CD14-positive monocyte (primary cell): ENCODE measurements at regions not wholly inside any gene's neighbourhood (a gene's known extent, or its start where the extent isn't known, plus 50 kb on each side); places are given as distances from the start of the nearest gene placed in this dataset.

Experiments
- DNase-seq, 3 donors: peaks; one replicate each; pipeline ENCODE4 v3.0.0-alpha.2; 2011 to 2022
- H2AFZ ChIP-seq: 2 replicates; pipeline ENCODE4 v1.6.0; 2012; ENCODE audit warnings: mild to moderate bottlenecking, low read depth, low read length, inconsistent platforms; ENCODE audit not compliant: insufficient read depth, poor library complexity, severe bottlenecking
- H3K27ac ChIP-seq, 2 donors: 1 replicate in 1 of 2; 2 replicates in 1 of 2; pipeline ENCODE4 v1.5.1; 2012 to 2013; ENCODE audit warnings: low read length in 2 of 2, control low read depth in 1 of 2, inconsistent platforms in 1 of 2, low read depth in 1 of 2, mild to moderate bottlenecking in 1 of 2
- H3K27me3 ChIP-seq, 2 donors: one replicate each; pipeline versions ENCODE4 v1.6.0 to v1.6.1; 2011 to 2013; ENCODE audit warnings: low read length in 2 of 2; ENCODE audit not compliant: control insufficient read depth in 2 of 2, insufficient read depth in 2 of 2
- H3K36me3 ChIP-seq, 2 donors: replicated peaks in 1 of 2; 1 replicate in 1 of 2; 2 replicates in 1 of 2; pipeline versions ENCODE4 v1.5.1 to v1.6.1; 2012 to 2013; ENCODE audit warnings: low read length in 2 of 2, control low read depth in 1 of 2, inconsistent platforms in 1 of 2, mild to moderate bottlenecking in 1 of 2; ENCODE audit not compliant: insufficient read depth in 2 of 2, control insufficient read depth in 1 of 2
- H3K4me1 ChIP-seq, 2 donors: 1 replicate in 1 of 2; 2 replicates in 1 of 2; pipeline versions ENCODE4 v1.5.1 to v1.6.1; 2012 to 2013; ENCODE audit warnings: low read length in 2 of 2, control low read depth in 1 of 2, inconsistent platforms in 1 of 2, mild to moderate bottlenecking in 1 of 2, moderate library complexity in 1 of 2; ENCODE audit not compliant: insufficient read depth in 2 of 2, control insufficient read depth in 1 of 2
- H3K4me2 ChIP-seq: replicated peaks from 2 replicates; pipeline ENCODE3; 2012; ENCODE audit warnings: low read length, moderate library complexity, mild to moderate bottlenecking; ENCODE audit not compliant: poor library complexity, severe bottlenecking; ENCODE audit errors: extremely low read depth
- H3K4me3 ChIP-seq, 3 experiments: fragments of 200-600 bp in 1 of 3; sonication (generic) in 1 of 3; replicated peaks in 1 of 3; 1 replicate in 2 of 3; 2 replicates in 1 of 3; pipeline ENCODE4 v1.5.1; 2011 to 2013; ENCODE audit warnings: low read length in 3 of 3, mild to moderate bottlenecking in 3 of 3, control low read depth in 2 of 3, low read depth in 2 of 3, inconsistent platforms in 1 of 3, moderate library complexity in 1 of 3
- H3K79me2 ChIP-seq: 2 replicates; pipeline ENCODE4 v1.6.0; 2012; ENCODE audit warnings: mild to moderate bottlenecking, control low read depth, inconsistent platforms, low read length, moderate library complexity; ENCODE audit not compliant: insufficient read depth
- H3K9ac ChIP-seq: 2 replicates; pipeline ENCODE4 v1.6.0; 2017; ENCODE audit warnings: low read length, mild to moderate bottlenecking; ENCODE audit not compliant: insufficient read depth, poor library complexity, severe bottlenecking
- H3K9me3 ChIP-seq, 2 donors: replicated peaks in 1 of 2; 1 replicate in 1 of 2; 2 replicates in 1 of 2; pipeline versions ENCODE4 v1.5.1 to v1.6.1; 2012 to 2013; ENCODE audit warnings: low read length in 2 of 2, control low read depth in 1 of 2; ENCODE audit not compliant: control insufficient read depth in 1 of 2, insufficient read depth in 1 of 2
- H4K20me1 ChIP-seq: 2 replicates; pipeline ENCODE4 v1.6.0; 2012; ENCODE audit warnings: mild to moderate bottlenecking, low read length, control low read depth, moderate library complexity; ENCODE audit not compliant: insufficient read depth
- H3K27ac Mint-ChIP-seq, 7 donors: one replicate each; pipeline ENCODE4 v1.8.0; 2020; ENCODE audit warnings: mild to moderate bottlenecking in 7 of 7, mixed read lengths in 7 of 7, moderate library complexity in 6 of 7, inconsistent platforms in 2 of 7
- H3K27me3 Mint-ChIP-seq, 3 donors: one replicate each; pipeline ENCODE4 v1.8.0; 2021 to 2022; ENCODE audit warnings: low read depth in 3 of 3, mild to moderate bottlenecking in 3 of 3, mixed read lengths in 3 of 3, moderate library complexity in 3 of 3, inconsistent platforms in 1 of 3
- H3K36me3 Mint-ChIP-seq, 2 donors: one replicate each; pipeline ENCODE4 v1.8.0; 2020; ENCODE audit warnings: mixed read lengths in 2 of 2, inconsistent platforms in 1 of 2, mild to moderate bottlenecking in 1 of 2
- H3K4me1 Mint-ChIP-seq: one replicate; pipeline ENCODE4 v1.8.0; 2020; ENCODE audit warnings: mild to moderate bottlenecking, mixed read lengths
- H3K4me3 Mint-ChIP-seq, 2 donors: one replicate each; pipeline ENCODE4 v1.8.0; 2020; ENCODE audit warnings: mild to moderate bottlenecking in 2 of 2, mixed read lengths in 2 of 2, moderate library complexity in 1 of 2
- H3K9me3 Mint-ChIP-seq, 7 donors: one replicate each; pipeline ENCODE4 v1.8.0; 2020 to 2022; ENCODE audit warnings: mixed read lengths in 7 of 7, mild to moderate bottlenecking in 6 of 7, moderate library complexity in 6 of 7, inconsistent platforms in 2 of 7
- WGBS: methylation state at CpG from one replicate; pipeline ENCODE4 v1.1.5; 2013; ENCODE audit warnings: missing lambda C conversion rate; ENCODE audit not compliant: insufficient coverage; 5-methylcytosine and 5-hydroxymethylcytosine counted together
- intact Hi-C, 2 donors: fragments of 100-400 bp; cut with micrococcal nuclease; formaldehyde crosslinking; loops; one replicate each; pipeline versions ENCODE4 v1.15.0 to v1.15.1; 2023
- TF ChIP-seq, protein P1 (sequence below): fragments of 200-600 bp; IDR thresholded peaks from one replicate; pipeline ENCODE4 v1.8.0; 2022; ENCODE audit warnings: antibody characterized with exemption, mild to moderate bottlenecking

DNA sequence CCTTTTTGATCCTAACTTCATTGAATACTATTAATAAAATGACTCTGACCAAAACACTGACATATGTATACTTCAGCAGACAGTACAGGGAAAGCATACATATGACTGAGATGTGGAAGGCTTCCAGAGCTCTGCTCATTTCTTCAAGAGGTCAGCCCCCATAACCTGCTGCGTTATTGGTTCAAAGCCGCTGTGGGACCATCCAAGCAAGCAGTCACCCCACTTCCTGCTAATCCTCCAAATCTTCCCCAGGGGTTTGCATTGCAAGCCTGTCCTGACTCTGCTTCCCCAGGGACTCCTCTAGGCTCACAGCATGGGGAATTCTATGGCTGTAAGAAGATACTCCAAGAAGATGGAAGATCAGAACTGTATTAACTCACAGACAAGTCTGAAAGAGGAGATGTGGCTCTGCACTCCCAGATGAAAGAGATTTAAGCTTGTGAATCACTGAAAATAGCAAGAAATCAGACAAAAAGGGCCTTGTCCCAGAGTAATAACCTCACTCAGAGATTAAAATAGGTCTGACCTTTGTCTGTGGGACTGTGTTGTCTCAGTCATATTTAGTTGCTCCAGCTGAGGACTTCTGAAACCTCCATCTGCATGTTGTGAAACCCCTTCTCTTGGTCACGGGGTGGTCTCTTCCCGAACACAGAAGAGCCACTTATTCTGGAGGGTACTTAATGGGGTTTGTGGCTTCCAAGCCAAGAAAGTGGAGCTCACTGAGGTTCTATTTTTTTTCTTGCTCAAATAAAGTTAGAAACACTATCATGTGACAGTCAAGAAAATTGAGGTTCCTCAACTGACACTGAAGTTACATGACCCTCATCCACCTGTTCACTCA, 101.5 kb upstream of the MARCKS start:
- H3K79me2 ChIP-seq: no peaks in the 10 kb centered on the region
- no peaks in the 10 kb centered on the region for H3K36me3 ChIP-seq
- Mint-ChIP-seq H3K27ac (no peak overlapping the region), H3K9me3 (peaks cover 0 to 2% (median 0%) of the 10 kb centered on the region in 7 donors), H3K27me3 (peaks cover 0 to 2% (median 2%) of the 10 kb centered on the region in 3 donors), H3K4me3 (no peak overlapping the region), H3K4me1 (peaks cover 14% of the 10 kb centered on the region), H3K36me3 (no peaks in the 10 kb centered on the region)
- intact Hi-C loops: no loop called here
- H3K4me3 ChIP-seq: no peak overlapping the region
- H3K9me3 ChIP-seq: no peaks in the 10 kb centered on the region
- peak overlapping the region; percentile 46 for H2AFZ ChIP-seq
- no peaks in the 10 kb centered on the region for H4K20me1 ChIP-seq
- TF ChIP-seq, protein P1, sequence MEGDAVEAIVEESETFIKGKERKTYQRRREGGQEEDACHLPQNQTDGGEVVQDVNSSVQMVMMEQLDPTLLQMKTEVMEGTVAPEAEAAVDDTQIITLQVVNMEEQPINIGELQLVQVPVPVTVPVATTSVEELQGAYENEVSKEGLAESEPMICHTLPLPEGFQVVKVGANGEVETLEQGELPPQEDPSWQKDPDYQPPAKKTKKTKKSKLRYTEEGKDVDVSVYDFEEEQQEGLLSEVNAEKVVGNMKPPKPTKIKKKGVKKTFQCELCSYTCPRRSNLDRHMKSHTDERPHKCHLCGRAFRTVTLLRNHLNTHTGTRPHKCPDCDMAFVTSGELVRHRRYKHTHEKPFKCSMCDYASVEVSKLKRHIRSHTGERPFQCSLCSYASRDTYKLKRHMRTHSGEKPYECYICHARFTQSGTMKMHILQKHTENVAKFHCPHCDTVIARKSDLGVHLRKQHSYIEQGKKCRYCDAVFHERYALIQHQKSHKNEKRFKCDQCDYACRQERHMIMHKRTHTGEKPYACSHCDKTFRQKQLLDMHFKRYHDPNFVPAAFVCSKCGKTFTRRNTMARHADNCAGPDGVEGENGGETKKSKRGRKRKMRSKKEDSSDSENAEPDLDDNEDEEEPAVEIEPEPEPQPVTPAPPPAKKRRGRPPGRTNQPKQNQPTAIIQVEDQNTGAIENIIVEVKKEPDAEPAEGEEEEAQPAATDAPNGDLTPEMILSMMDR: no peak
- no peak overlapping the region for H3K9ac ChIP-seq
- no peak overlapping the region for H3K27ac ChIP-seq
- no peak overlapping the region for H3K4me2 ChIP-seq
- DNase-seq: no peak
- no peaks in the 10 kb centered on the region for H3K27me3 ChIP-seq
- WGBS: no CpG with 5 or more reads among the region's 4 CpGs
- peaks cover 18% of the 10 kb centered on the region in 2 donors for H3K4me1 ChIP-seq

DNA sequence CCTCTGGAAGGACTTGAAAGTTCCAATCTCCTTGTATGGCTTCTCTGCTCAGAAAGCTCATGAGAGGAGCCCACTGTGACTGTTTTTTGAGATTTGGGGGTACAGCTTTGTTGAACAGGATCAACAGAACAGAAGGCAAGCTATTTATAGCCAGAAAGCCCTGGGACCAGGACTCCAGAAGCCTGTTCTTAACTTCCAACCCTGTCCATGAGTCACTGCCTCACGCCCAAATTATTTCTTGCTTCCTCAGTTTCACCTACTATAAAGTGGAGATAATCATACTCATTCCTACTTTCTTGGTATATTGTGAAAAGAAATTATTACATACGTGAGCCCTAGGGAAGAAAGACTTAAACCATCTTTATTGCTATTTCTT, 100.9 kb upstream of the MARCKS start:
- Histone ChIP-seq H3K27me3 (no peaks in the 10 kb centered on the region), H3K27ac (no peak overlapping the region), H3K9ac (no peak overlapping the region), H3K9me3 (no peaks in the 10 kb centered on the region), H2AFZ (no peak overlapping the region), H3K36me3 (no peaks in the 10 kb centered on the region), H4K20me1 (no peaks in the 10 kb centered on the region), H3K4me1 (peaks cover 15 to 16% of the 10 kb centered on the region in 2 donors), H3K4me3 (no peak overlapping the region), H3K4me2 (no peak overlapping the region), H3K79me2 (no peaks in the 10 kb centered on the region)
- H3K36me3 Mint-ChIP-seq: no peaks in the 10 kb centered on the region
- H3K9me3 Mint-ChIP-seq: peaks cover 0 to 2% (median 0%) of the 10 kb centered on the region in 7 donors
- H3K27ac Mint-ChIP-seq: no peak overlapping the region
- H3K4me3 Mint-ChIP-seq: no peak overlapping the region
- no peak for DNase-seq
- H3K4me1 Mint-ChIP-seq: peaks cover 12% of the 10 kb centered on the region
- peaks cover 0 to 2% (median 2%) of the 10 kb centered on the region in 3 donors for H3K27me3 Mint-ChIP-seq
- WGBS: no CpG with 5 or more reads among the region's 2 CpGs
- TF ChIP-seq, protein P1: no peak
- intact Hi-C loops: no loop called here
